Calu3 (cell line): ENCODE measurements at regions not wholly inside any gene's neighbourhood (a gene's known extent, or its start where the extent isn't known, plus 50 kb on each side); places are given as distances from the start of the nearest gene placed in this dataset.

Experiments
- BruUV-seq: library from RNA; stranded (reverse); fragments of 400-500 nt; replicated peaks from 2 replicates; lab custom pipeline; 2021; lab: Mats Ljungman, UMichigan
- CTCF ChIA-PET: fragments of 300-600 bp; sonication (Branson Sonifier 250); formaldehyde crosslinking; loops from one replicate; lab custom pipeline; 2022; ENCODE audit warnings: antibody characterized with exemption; lab: Charles Lee
- DNase-seq: peaks from one replicate; pipeline ENCODE4 v3.0.0; 2022
- H3K27ac Mint-ChIP-seq: one replicate; pipeline ENCODE4 v1.8.0; 2022; ENCODE audit warnings: mixed read lengths; ENCODE audit not compliant: unreplicated experiment
- H3K27me3 Mint-ChIP-seq: one replicate; pipeline ENCODE4 v1.8.0; 2022; ENCODE audit warnings: mixed read lengths; ENCODE audit not compliant: unreplicated experiment
- H3K36me3 Mint-ChIP-seq: one replicate; pipeline ENCODE4 v1.8.0; 2022; ENCODE audit warnings: mild to moderate bottlenecking, moderate library complexity, mixed read lengths; ENCODE audit not compliant: insufficient read depth, unreplicated experiment
- H3K4me1 Mint-ChIP-seq: one replicate; pipeline ENCODE4 v1.8.0; 2022; ENCODE audit warnings: mild to moderate bottlenecking, low read depth, mixed read lengths; ENCODE audit not compliant: unreplicated experiment
- H3K4me3 Mint-ChIP-seq: one replicate; pipeline ENCODE4 v1.8.0; 2022; ENCODE audit warnings: mild to moderate bottlenecking, low read depth, moderate library complexity, mixed read lengths; ENCODE audit not compliant: unreplicated experiment
- H3K9me3 Mint-ChIP-seq: one replicate; pipeline ENCODE4 v1.8.0; 2022; ENCODE audit warnings: low read depth, mixed read lengths; ENCODE audit not compliant: unreplicated experiment
- intact Hi-C: fragments of 100-400 bp; cut with micrococcal nuclease; formaldehyde crosslinking; loops from one replicate; pipeline ENCODE4 v1.10.0; 2022; ENCODE audit not compliant: unreplicated experiment
- TF ChIP-seq, protein P1 (sequence below): fragments of 200-600 bp; IDR thresholded peaks from one replicate; pipeline ENCODE4 v1.8.0; 2022; ENCODE audit warnings: antibody characterized with exemption; ENCODE audit not compliant: unreplicated experiment

DNA sequence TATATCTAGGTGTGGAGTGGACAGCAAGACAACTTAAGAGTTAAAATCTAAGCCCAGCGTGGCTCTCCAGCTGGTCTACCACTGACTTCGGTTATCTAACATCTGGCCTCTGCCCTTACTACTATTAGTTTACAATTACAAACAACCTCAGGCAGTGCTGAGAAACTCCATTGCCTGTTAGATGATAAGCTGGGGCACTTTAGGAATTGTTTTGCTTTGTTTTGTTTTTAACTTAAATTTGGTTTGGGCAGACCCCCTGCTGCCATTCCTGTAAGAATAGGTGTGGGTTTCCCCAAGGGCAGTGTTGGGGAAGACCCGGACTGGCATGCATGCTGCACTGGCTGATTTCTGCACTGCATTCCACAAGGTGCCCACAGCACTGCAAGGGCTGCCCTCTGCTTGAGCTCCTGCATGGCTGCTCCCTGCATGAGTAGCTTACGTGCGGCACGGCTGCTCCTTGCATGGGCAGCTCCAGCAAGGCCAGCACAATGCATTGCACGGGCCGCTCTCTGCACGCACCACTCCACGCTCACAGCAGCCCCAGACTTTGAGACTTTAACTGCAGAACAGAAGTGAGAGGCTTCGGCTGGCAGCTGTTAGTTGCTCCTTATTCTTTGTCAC, 74.2 kb upstream of the SERTAD2 start:
- no peaks in the 10 kb centered on the region for H3K9me3 Mint-ChIP-seq
- H3K4me3 Mint-ChIP-seq, result no peak overlapping the region
- TF ChIP-seq, protein P1, sequence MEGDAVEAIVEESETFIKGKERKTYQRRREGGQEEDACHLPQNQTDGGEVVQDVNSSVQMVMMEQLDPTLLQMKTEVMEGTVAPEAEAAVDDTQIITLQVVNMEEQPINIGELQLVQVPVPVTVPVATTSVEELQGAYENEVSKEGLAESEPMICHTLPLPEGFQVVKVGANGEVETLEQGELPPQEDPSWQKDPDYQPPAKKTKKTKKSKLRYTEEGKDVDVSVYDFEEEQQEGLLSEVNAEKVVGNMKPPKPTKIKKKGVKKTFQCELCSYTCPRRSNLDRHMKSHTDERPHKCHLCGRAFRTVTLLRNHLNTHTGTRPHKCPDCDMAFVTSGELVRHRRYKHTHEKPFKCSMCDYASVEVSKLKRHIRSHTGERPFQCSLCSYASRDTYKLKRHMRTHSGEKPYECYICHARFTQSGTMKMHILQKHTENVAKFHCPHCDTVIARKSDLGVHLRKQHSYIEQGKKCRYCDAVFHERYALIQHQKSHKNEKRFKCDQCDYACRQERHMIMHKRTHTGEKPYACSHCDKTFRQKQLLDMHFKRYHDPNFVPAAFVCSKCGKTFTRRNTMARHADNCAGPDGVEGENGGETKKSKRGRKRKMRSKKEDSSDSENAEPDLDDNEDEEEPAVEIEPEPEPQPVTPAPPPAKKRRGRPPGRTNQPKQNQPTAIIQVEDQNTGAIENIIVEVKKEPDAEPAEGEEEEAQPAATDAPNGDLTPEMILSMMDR, result no peak
- no peak for DNase-seq
- peaks cover 14% of the 10 kb centered on the region for H3K36me3 Mint-ChIP-seq
- no peaks in the 10 kb centered on the region for H3K27me3 Mint-ChIP-seq
- no TSS peak for BruUV-seq
- intact Hi-C loops, result no loop called here
- peaks cover 35% of the 10 kb centered on the region for H3K4me1 Mint-ChIP-seq
- H3K27ac Mint-ChIP-seq, result no peak overlapping the region
- CTCF ChIA-PET, result no interaction called here

- TF ChIP-seq, protein P1, result no peak
- peaks cover 14% of the 10 kb centered on the region for H3K36me3 Mint-ChIP-seq
- DNase-seq, result peak; percentile 29
- peak overlapping the region; percentile 45 for H3K27ac Mint-ChIP-seq
- intact Hi-C loops, result no loop called here
- H3K9me3 Mint-ChIP-seq, result no peaks in the 10 kb centered on the region
- CTCF ChIA-PET, result no interaction called here
- H3K27me3 Mint-ChIP-seq, result no peaks in the 10 kb centered on the region
- H3K4me1 Mint-ChIP-seq, result peaks cover 35% of the 10 kb centered on the region
- no TSS peak for BruUV-seq
- H3K4me3 Mint-ChIP-seq, result peak overlapping the region; percentile 66
Measured at GRCh38 chr2:64730551-64731262, 77.0 kb upstream of the SERTAD2 start.

- BruUV-seq, result no TSS peak
- H3K36me3 Mint-ChIP-seq, result peaks cover 14% of the 10 kb centered on the region
- peak overlapping the region; percentile 66 for H3K4me3 Mint-ChIP-seq
- peaks cover 35% of the 10 kb centered on the region for H3K4me1 Mint-ChIP-seq
- no peak for DNase-seq
- CTCF ChIA-PET, result no interaction called here
- TF ChIP-seq, protein P1, result no peak
- intact Hi-C loops, result no loop called here
- peak overlapping the region; percentile 45 for H3K27ac Mint-ChIP-seq
- H3K27me3 Mint-ChIP-seq, result no peaks in the 10 kb centered on the region
- H3K9me3 Mint-ChIP-seq, result no peaks in the 10 kb centered on the region
Measured at GRCh38 chr2:64731263-64731643, 77.5 kb upstream of the SERTAD2 start.

DNA sequence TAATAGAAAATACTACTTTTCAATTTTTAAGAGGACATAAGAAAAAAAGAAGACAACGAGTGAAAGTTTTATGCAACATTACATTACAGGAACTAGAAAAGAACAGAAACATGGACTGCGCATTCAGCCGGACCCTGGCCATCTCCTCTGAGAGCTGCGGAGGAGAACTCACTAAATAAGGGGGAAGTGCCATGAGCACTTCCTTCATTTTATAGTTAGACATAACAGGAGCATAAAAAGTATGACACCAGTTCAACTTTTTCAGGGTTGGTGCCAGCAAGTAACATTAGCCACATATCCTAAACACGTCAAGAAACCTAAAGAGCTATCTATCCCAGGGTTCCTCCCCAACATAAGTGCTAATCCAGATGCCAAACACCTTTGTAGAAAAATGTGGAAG, 78.0 kb upstream of the SERTAD2 start:
- no peaks in the 10 kb centered on the region for H3K9me3 Mint-ChIP-seq
- no peak overlapping the region for H3K27ac Mint-ChIP-seq
- DNase-seq, result no peak
- CTCF ChIA-PET, result no interaction called here
- peaks cover 35% of the 10 kb centered on the region for H3K4me1 Mint-ChIP-seq
- TF ChIP-seq, protein P1, result no peak
- intact Hi-C loops, result no loop called here
- no peak overlapping the region for H3K4me3 Mint-ChIP-seq
- H3K36me3 Mint-ChIP-seq, result peaks cover 14% of the 10 kb centered on the region
- no TSS peak for BruUV-seq
- no peaks in the 10 kb centered on the region for H3K27me3 Mint-ChIP-seq
